ENCODE measurements at regions not wholly inside any gene's neighbourhood (a gene's known extent, or its start where the extent isn't known, plus 50 kb on each side); places are given as distances from the start of the nearest gene placed in this dataset.

DNA sequence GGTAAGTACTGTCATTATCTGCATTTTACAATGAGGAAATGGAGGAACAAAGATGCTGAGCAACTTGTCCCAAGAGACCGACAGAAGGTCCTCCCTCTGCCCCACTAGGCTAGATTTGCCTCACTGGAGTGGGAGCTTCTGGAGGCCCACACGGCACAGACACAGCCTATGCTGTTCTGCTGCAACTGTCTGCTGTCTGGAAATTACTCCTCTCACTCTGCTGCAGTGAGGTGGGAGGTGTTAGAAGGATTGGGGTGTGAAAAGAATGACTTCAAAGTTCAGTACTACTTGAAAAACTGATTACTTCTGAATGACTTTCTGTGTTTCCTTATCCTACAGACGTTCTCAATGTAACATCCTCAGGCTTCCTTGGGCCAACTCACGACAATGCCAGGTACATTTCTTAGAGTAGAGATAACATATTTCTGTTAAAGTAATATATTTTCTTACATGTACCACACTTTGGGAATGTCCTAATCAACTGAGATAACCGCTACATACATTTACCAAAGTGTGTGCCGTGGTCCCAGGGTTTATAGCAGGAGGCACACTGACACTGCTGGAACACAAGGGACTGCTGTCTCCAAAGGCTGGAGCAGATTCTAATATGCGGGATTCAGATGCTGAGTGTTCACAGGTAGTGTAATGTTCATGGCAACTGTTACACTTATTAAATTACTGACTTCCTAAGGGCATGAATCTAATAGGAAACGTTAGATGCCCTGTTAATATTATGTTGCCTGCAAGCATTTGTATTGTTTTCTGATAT, 53.5 kb upstream of the WASF3 start:
- no peak for TF ChIP-seq POLR2AphosphoS5 (IDR thresholded peaks at IDR 0.05)
- TF ChIP-seq POLR2A (IDR thresholded peaks at IDR 0.05), result no peak
- TF ChIP-seq, protein P1, sequence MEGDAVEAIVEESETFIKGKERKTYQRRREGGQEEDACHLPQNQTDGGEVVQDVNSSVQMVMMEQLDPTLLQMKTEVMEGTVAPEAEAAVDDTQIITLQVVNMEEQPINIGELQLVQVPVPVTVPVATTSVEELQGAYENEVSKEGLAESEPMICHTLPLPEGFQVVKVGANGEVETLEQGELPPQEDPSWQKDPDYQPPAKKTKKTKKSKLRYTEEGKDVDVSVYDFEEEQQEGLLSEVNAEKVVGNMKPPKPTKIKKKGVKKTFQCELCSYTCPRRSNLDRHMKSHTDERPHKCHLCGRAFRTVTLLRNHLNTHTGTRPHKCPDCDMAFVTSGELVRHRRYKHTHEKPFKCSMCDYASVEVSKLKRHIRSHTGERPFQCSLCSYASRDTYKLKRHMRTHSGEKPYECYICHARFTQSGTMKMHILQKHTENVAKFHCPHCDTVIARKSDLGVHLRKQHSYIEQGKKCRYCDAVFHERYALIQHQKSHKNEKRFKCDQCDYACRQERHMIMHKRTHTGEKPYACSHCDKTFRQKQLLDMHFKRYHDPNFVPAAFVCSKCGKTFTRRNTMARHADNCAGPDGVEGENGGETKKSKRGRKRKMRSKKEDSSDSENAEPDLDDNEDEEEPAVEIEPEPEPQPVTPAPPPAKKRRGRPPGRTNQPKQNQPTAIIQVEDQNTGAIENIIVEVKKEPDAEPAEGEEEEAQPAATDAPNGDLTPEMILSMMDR (IDR thresholded peaks at IDR 0.05 in 8 of 11, conservative IDR thresholded peaks at IDR 0.05 in 3 of 11), result no peak
- WGBS, 5 donors, result 74 to 85% (median 80%) methylated on average over 8 of the region's 8 CpGs

More for the DNA sequence above, 53.5 kb upstream of the WASF3 start:
- no peaks in the 10 kb centered on the region for H3K36me3 ChIP-seq
- peaks cover 0 to 32% (median 0%) of the 10 kb centered on the region in 7 donors for H3K27me3 ChIP-seq (replicated peaks in 1 of 7)
- intact Hi-C loops (cut with DNase I; ENCODE audit: low total_unique reads), result no loop called here
- DNase-seq, result no peak
- H3K4me1 ChIP-seq, result peaks cover 0 to 13% (median 7%) of the 10 kb centered on the region in 6 donors
- H3K4me3 ChIP-seq, result no peak overlapping the region
- H3K27ac ChIP-seq, result no peak overlapping the region
- H3K9me3 ChIP-seq, result peaks cover 0 to 6% (median 3%) of the 10 kb centered on the region in 8 donors
